ENCODE measurements at regions not wholly inside any gene's neighbourhood (a gene's known extent, or its start where the extent isn't known, plus 50 kb on each side); places are given as distances from the start of the nearest gene placed in this dataset.
"Not testable (repeated sequence)": the region's sequence is repeated elsewhere in the genome, so short reads cannot be mapped to it uniquely, and the experiment has no call there.

GRCh38 chr16:5188989-5189352 lies 91.4 kb upstream of the EEF2KMT start:
- DNase-seq = no peak

- DNase-seq = no peak
Observed at GRCh38 chr16:5188318-5188988, 90.9 kb upstream of the EEF2KMT start.

DNA sequence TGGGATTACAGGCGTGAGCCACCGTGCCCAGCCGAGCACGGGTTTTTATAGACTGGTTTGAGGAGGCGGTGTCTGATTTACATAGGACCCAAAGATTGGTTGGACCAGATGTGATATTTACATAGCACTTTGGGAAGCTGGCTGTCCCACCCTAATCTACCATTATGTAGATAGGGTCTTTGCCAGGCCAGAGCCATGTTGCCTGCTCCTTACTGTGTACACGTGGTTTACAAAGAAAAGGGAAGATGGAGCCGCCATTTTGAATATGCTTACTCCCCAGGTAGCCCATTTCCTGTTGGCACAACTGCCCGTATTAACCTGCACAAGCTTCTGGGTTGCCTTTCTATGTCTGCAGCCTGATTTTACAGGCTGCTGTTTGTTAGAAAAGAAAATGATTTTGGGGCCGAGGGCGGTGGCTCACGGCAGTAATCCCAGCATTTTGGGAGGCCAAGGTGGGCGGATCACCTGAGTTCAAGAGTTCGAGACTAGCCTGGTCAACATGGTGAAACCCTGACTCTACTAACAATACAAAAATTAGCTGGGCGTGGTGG lies 89.9 kb upstream of the EEF2KMT start:
- no peak for DNase-seq

- DNase-seq = no peak
Observed at GRCh38 chr16:5186381-5186903, 88.8 kb upstream of the EEF2KMT start.

DNA sequence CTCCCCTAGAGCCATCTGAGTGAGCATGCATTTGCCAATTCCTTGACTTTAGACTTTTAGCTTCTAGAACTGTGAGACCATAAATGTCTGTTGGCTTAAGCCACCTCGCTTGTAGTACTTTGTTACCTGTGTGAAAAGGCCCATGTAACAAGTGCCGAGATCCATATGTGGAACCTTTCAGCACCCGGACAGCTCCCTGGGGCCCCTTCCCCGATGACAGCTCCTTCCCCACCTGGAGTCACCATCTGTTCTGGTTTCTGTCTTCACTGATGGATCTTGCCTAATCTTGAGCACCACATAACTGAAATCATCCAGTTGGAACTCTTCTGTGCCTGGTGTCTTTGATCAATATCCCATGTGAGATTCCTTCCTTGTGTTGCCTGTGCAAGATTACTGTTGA lies 78.9 kb upstream of the EEF2KMT start:
- no peak for DNase-seq

- DNase-seq = no peak
Observed at GRCh38 chr16:5175266-5175665, 77.7 kb upstream of the EEF2KMT start.

- no peak for DNase-seq
Observed at GRCh38 chr16:5166486-5166885, 68.9 kb upstream of the EEF2KMT start.

DNA sequence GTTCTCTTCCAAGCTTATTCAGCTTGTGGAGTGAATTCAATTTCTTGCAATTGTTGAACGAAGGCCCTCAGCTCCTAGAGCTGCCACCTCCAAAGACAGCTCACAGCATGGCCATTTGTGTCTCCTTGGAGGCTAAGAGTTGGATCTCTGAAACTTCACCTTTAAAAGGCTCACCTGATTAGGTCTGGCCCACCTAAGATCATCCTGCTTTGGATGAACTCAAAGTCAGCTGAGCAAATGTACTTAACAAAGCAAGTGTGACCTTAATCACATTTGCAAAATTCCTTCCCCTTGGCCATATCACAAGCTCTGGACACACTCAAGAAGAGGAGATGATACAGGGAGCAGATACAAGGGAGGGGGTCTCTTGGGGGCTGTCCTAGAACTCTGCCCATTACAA lies 67.8 kb upstream of the EEF2KMT start:
- DNase-seq = not testable (repeated sequence)

DNA sequence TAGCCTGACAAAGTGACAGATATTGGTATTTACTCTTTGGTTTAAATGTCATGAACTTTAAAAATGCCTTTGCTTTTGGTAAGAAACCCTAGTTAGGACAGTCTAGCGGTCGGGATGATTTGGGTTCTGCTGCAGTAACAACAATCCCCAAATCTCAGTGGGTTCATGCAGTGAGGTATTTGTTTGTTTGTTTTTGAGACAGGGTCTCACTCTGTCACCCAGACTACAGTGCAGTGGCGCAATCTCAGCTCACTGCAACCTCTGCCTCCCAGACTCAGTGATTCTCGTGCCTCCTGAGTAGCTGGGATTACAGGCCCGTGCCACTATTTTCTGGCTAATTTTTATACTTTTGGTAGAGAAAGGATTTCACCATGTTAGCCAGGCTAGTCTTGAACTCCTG lies 65.2 kb upstream of the EEF2KMT start:
- DNase-seq = not testable (repeated sequence)

- DNase-seq = not testable (repeated sequence)
Observed at GRCh38 chr16:5161888-5162287, 64.3 kb upstream of the EEF2KMT start.

- not testable (repeated sequence) for DNase-seq
Observed at GRCh38 chr16:5160010-5160409, 62.4 kb upstream of the EEF2KMT start.

- DNase-seq = not testable (repeated sequence)
Observed at GRCh38 chr16:5159537-5159936, 61.9 kb upstream of the EEF2KMT start.

DNA sequence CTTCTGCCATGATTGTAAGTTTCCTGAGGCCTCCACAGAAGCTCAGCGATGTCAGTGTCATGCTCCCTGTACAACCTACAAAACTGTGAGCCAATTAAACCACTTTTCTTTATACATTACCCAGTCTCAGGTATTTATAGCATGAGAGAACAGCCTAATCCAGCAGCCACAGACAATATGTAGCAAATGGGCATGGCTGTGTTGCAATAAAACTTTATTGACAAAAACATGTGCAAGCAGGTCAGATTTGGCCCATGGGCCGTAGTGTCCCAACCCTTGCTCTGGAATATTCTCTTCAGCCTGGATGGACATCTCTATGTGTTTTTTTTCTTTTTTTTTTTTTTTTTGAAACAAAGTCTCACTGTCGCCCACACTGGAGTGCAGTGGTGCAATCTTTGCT lies 60.9 kb upstream of the EEF2KMT start:
- DNase-seq = no peak

DNA sequence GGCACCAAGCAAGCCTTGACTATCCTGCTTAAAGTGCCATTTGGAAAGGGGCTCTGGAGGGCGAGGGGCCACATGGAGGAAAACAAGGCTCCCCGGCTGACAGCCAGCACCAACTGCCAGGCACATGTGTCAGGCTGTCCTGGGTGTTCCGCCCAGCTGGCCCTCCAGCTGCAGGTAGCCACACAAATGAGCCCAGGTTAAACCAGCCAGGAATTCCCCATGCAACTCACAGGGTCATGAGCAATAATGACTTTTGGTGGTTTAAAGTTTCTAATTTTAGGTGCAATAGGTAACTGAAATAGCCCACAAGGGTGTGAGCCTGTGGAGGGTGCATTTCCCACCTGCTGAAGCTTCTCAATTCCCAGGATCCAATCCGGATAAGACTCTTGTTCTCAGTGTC lies 58.9 kb upstream of the EEF2KMT start:
- DNase-seq = not testable (repeated sequence)

GRCh38 chr16:5154006-5154405 lies 56.4 kb upstream of the EEF2KMT start:
- not testable (repeated sequence) for DNase-seq

- DNase-seq = not testable (repeated sequence)
Observed at GRCh38 chr16:5151409-5151808, 53.8 kb upstream of the EEF2KMT start.

Data from C1 segment of cervical spinal cord (tissue), 14 donors.